SK-N-SH (cell line): ENCODE measurements at regions not wholly inside any gene's neighbourhood (a gene's known extent, or its start where the extent isn't known, plus 50 kb on each side); places are given as distances from the start of the nearest gene placed in this dataset.

Source experiments
- CTCF ChIA-PET: fragments of 300-600, 350-600 bp; formaldehyde crosslinking; extraction: SDS; loops from one replicate; lab custom pipeline; 2021; lab: Yijun Ruan, JAX
- POLR2A ChIA-PET: fragments of 350-600 bp; sonication (Branson Sonifier 250); formaldehyde crosslinking; extraction: SDS; loops from one replicate; lab custom pipeline; 2020; ENCODE audit warnings: antibody characterized with exemption, inconsistent platforms; lab: Yijun Ruan, JAX
- DNase-seq: peaks from one replicate; pipeline ENCODE4 v3.0.0; 2012
- H2AFZ ChIP-seq: fragments of 200-600 bp; sonication (generic); 2 replicates; pipeline ENCODE4 v1.8.1; 2016; ENCODE audit warnings: antibody characterized with exemption, mild to moderate bottlenecking, low read depth
- H3F3A ChIP-seq: fragments of 200-600 bp; sonication (generic); replicated peaks from 2 replicates; pipeline ENCODE3; 2016; ENCODE audit warnings: antibody characterized with exemption, mild to moderate bottlenecking; ENCODE audit not compliant: insufficient read depth
- H3K27ac ChIP-seq, 2 experiments: fragments of 200-500 bp in 1 of 2; fragments of 200-600 bp in 1 of 2; sonication (Bioruptor generic) in 1 of 2; sonication (generic), shearing (Covaris generic) in 1 of 2; 2 replicates each; pipeline versions ENCODE4 v1.5.1 to v1.6.1; 2014 to 2016; ENCODE audit warnings: low read depth in 2 of 2, inconsistent platforms in 1 of 2, low read length in 1 of 2, mild to moderate bottlenecking in 1 of 2, mixed read lengths in 1 of 2
- H3K27me3 ChIP-seq: fragments of 200-600 bp; sonication (generic), shearing (Covaris generic); 2 replicates; pipeline ENCODE4 v1.6.1; 2016; ENCODE audit warnings: mixed run types; ENCODE audit not compliant: insufficient read depth
- H3K36me3 ChIP-seq, 2 experiments: fragments of 200-500 bp in 1 of 2; fragments of 200-600 bp in 1 of 2; sonication (Bioruptor generic) in 1 of 2; sonication (generic) in 1 of 2; replicated peaks in 1 of 2; 2 replicates each; pipeline versions ENCODE3 to v1.5.1; 2014 to 2016; ENCODE audit warnings: low read length in 1 of 2, mild to moderate bottlenecking in 1 of 2; ENCODE audit not compliant: insufficient read depth in 2 of 2, control insufficient read depth in 1 of 2
- H3K4me1 ChIP-seq, 2 experiments: fragments of 200-500 bp in 1 of 2; fragments of 200-600 bp in 1 of 2; sonication (Bioruptor generic) in 1 of 2; sonication (generic), shearing (Covaris generic) in 1 of 2; 2 replicates each; pipeline versions ENCODE4 v1.5.1 to v1.6.1; 2014 to 2016; ENCODE audit warnings: low read depth in 1 of 2, low read length in 1 of 2, mixed run types in 1 of 2; ENCODE audit not compliant: insufficient read depth in 2 of 2, control insufficient read depth in 1 of 2
- H3K4me2 ChIP-seq: fragments of 200-600 bp; sonication (generic), shearing (Covaris generic); 2 replicates; pipeline ENCODE4 v1.6.1; 2017; ENCODE audit warnings: mixed run types
- H3K4me3 ChIP-seq, 2 experiments: fragments of 200-500 bp in 1 of 2; fragments of 200-600 bp in 1 of 2; sonication (Bioruptor generic) in 1 of 2; sonication (generic), shearing (Covaris generic) in 1 of 2; 2 replicates each; pipeline versions ENCODE4 v1.5.1 to v1.8.1; 2014 to 2016; ENCODE audit warnings: low read depth in 2 of 2, inconsistent platforms in 1 of 2, low read length in 1 of 2, mild to moderate bottlenecking in 1 of 2, mixed read lengths in 1 of 2, moderate library complexity in 1 of 2
- H3K79me2 ChIP-seq: fragments of 200-600 bp; sonication (generic); 2 replicates; pipeline ENCODE4 v1.8.1; 2017; ENCODE audit warnings: mild to moderate bottlenecking; ENCODE audit not compliant: insufficient read depth
- H3K9ac ChIP-seq: fragments of 200-600 bp; sonication (generic); 2 replicates; pipeline ENCODE4 v1.6.1; 2017; ENCODE audit warnings: mixed run types
- H3K9me2 ChIP-seq: fragments of 200-600 bp; sonication (generic); 2 replicates; pipeline ENCODE4 v1.6.1; 2017; ENCODE audit warnings: mixed run types
- H3K9me3 ChIP-seq: fragments of 200-600 bp; sonication (generic); 2 replicates; pipeline ENCODE4 v1.6.1; 2017; ENCODE audit warnings: mixed run types, mild to moderate bottlenecking, moderate library complexity
- H4K20me1 ChIP-seq: fragments of 200-600 bp; sonication (generic); 2 replicates; pipeline ENCODE4 v1.6.1; 2017; ENCODE audit warnings: mild to moderate bottlenecking, mixed run types; ENCODE audit not compliant: insufficient read depth
- ELF1 ChIP-seq: IDR thresholded peaks from 2 replicates; pipeline ENCODE4 v1.4.0; 2012
- FOXJ3 ChIP-seq: sonication (generic); formaldehyde crosslinking; IDR thresholded peaks from 2 replicates; pipeline ENCODE4 v1.5.1; 2020; ENCODE audit warnings: mild to moderate bottlenecking, missing genetic modification reagents
- GATA2 ChIP-seq: sonication (generic); formaldehyde crosslinking; IDR thresholded peaks from 2 replicates; pipeline ENCODE4 v1.5.0; 2020; ENCODE audit warnings: mild to moderate bottlenecking, missing genetic modification reagents
- MEF2A ChIP-seq: IDR thresholded peaks from 2 replicates; pipeline ENCODE4 v1.4.0; 2012; ENCODE audit warnings: low read depth, borderline replicate concordance
- NRF1 ChIP-seq: IDR thresholded peaks from 2 replicates; pipeline ENCODE4 v1.6.1; 2012; ENCODE audit warnings: low read depth, mild to moderate bottlenecking, low read length
- RAD21 ChIP-seq: IDR thresholded peaks from 2 replicates; pipeline ENCODE4 v1.6.1; 2012; ENCODE audit warnings: mild to moderate bottlenecking, low read length
- RCOR1 ChIP-seq: fragments of 150-350 bp; IDR thresholded peaks from 2 replicates; pipeline ENCODE4 v1.6.1; 2017; ENCODE audit warnings: antibody characterized with exemption, low read length
- RXRA ChIP-seq: IDR thresholded peaks from 2 replicates; pipeline ENCODE4 v1.4.0; 2012; ENCODE audit warnings: low read depth, mild to moderate bottlenecking, borderline replicate concordance
- SIN3A ChIP-seq: IDR thresholded peaks from 2 replicates; pipeline ENCODE4 v1.6.1; 2012; ENCODE audit warnings: low read depth, mild to moderate bottlenecking, low read length, moderate library complexity, borderline replicate concordance
- SMC3 ChIP-seq: IDR thresholded peaks from 2 replicates; pipeline ENCODE4 v1.6.1; 2012; ENCODE audit warnings: low read depth, low read length, improper control_type of control experiment
- TCF12 ChIP-seq: IDR thresholded peaks from 2 replicates; pipeline ENCODE4 v1.4.0; 2012
- TEAD4 ChIP-seq: IDR thresholded peaks from 2 replicates; pipeline ENCODE4 v1.4.0; 2012; ENCODE audit warnings: mild to moderate bottlenecking, borderline replicate concordance; ENCODE audit not compliant: insufficient read depth
- WGBS: methylation state at CpG from one replicate; pipeline ENCODE4 v1.1.6; 2017; ENCODE audit warnings: low lambda C conversion rate; 5-methylcytosine and 5-hydroxymethylcytosine counted together
- TF ChIP-seq, protein P1 (sequence below): IDR thresholded peaks from 2 replicates; pipeline ENCODE4 v1.4.0; 2012; ENCODE audit warnings: low read depth, borderline replicate concordance
- TF ChIP-seq, protein P2 (sequence below): fragments of 150-350 bp; IDR thresholded peaks from 2 replicates; pipeline ENCODE4 v1.6.1; 2016; ENCODE audit warnings: mild to moderate bottlenecking, low read depth, low read length

DNA sequence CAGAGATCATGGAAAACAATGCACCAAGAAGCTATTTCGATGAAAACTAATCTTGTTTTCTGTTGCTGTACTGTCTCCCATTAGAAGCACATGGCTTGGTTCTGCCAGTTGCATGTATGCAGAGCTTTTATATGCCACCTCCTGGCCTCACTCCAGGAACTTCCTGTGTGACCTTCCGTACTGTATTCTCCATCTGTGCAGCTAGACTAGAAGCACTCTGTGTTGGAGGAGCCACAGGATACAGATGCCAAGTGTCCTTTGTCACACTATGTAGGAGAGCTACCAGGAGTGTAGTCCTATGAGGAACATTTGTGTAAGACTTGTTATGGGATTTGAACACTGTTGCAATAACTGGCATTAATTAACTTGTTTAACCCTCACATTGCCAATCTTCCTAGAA lies 503.5 kb upstream of the TPK1 start:
- Histone ChIP-seq H3K9me2 (no peaks in the 10 kb centered on the region), H3K36me3 (no peaks in the 10 kb centered on the region), H3K27ac (no peak overlapping the region), H3K4me2 (no peak overlapping the region), H3K9me3 (0 out of 2 replicates have a peak, but pooled peaks cover 7% of the 10 kb centered on the region), H3F3A (no peaks in the 10 kb centered on the region), H3K27me3 (no peaks in the 10 kb centered on the region), H3K9ac (no peak overlapping the region), H2AFZ (no peak overlapping the region), H3K4me1 (no peaks in the 10 kb centered on the region), H3K4me3 (no peak overlapping the region), H4K20me1 (no peaks in the 10 kb centered on the region), H3K79me2 (no peaks in the 10 kb centered on the region)
- CTCF ChIA-PET, result no interaction called here
- TF ChIP-seq ELF1 (no peak), RAD21 (no peak), RXRA (no peak), SIN3A (no peak), NRF1 (no peak), TEAD4 (no peak), RCOR1 (no peak), TCF12 (no peak), GATA2 (CRISPR knock-in tag) (no peak)
- TF ChIP-seq, protein P1, sequence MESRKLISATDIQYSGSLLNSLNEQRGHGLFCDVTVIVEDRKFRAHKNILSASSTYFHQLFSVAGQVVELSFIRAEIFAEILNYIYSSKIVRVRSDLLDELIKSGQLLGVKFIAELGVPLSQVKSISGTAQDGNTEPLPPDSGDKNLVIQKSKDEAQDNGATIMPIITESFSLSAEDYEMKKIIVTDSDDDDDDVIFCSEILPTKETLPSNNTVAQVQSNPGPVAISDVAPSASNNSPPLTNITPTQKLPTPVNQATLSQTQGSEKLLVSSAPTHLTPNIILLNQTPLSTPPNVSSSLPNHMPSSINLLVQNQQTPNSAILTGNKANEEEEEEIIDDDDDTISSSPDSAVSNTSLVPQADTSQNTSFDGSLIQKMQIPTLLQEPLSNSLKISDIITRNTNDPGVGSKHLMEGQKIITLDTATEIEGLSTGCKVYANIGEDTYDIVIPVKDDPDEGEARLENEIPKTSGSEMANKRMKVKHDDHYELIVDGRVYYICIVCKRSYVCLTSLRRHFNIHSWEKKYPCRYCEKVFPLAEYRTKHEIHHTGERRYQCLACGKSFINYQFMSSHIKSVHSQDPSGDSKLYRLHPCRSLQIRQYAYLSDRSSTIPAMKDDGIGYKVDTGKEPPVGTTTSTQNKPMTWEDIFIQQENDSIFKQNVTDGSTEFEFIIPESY, result no peak
- 0% methylated on average over 2 of the region's 2 CpGs for WGBS
- DNase-seq, result no peak
- POLR2A ChIA-PET, result no interaction called here

DNA sequence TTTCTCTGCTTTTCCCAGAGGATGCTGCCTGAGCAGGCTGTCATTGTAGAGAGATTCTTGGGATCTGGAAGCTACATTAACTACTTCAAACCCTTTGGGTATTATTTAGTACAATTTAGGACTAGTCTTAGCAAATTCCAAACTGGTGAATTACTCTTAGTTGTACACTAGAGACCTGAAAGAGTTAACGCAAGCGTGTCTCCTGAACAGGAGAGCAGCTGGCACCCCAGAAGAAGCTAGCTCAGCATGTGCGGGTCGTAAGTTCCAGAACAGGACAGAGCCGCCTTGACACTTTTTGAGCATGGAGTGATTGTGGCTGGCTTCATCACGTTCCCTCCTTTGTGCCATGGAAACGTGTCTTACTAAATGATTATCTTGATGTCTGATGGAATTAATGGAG lies 495.7 kb upstream of the TPK1 start:
- no peak overlapping the region for H2AFZ ChIP-seq
- H3K9me2 ChIP-seq, result no peaks in the 10 kb centered on the region
- no peak for DNase-seq
- 24% methylated on average over 7 of the region's 7 CpGs for WGBS
- H3K9ac ChIP-seq, result no peak overlapping the region
- POLR2A ChIA-PET, result no interaction called here
- H3K79me2 ChIP-seq, result no peaks in the 10 kb centered on the region
- no peaks in the 10 kb centered on the region for H3F3A ChIP-seq
- no peak overlapping the region for H3K27ac ChIP-seq
- CTCF ChIA-PET, result no interaction called here
- no peak overlapping the region for H3K4me3 ChIP-seq
- H3K36me3 ChIP-seq, result no peaks in the 10 kb centered on the region
- H4K20me1 ChIP-seq, result no peaks in the 10 kb centered on the region
- H3K4me1 ChIP-seq, result no peaks in the 10 kb centered on the region
- no peak for TF ChIP-seq SMC3
- TF ChIP-seq, protein P2, sequence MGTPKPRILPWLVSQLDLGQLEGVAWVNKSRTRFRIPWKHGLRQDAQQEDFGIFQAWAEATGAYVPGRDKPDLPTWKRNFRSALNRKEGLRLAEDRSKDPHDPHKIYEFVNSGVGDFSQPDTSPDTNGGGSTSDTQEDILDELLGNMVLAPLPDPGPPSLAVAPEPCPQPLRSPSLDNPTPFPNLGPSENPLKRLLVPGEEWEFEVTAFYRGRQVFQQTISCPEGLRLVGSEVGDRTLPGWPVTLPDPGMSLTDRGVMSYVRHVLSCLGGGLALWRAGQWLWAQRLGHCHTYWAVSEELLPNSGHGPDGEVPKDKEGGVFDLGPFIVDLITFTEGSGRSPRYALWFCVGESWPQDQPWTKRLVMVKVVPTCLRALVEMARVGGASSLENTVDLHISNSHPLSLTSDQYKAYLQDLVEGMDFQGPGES, result no peak
- no peak for TF ChIP-seq GATA2 (CRISPR knock-in tag)
- no peak for TF ChIP-seq MEF2A
- no peak for TF ChIP-seq FOXJ3 (CRISPR knock-in tag)
- H3K27me3 ChIP-seq, result no peaks in the 10 kb centered on the region
- no peak overlapping the region for H3K4me2 ChIP-seq
- peaks cover 16% of the 10 kb centered on the region; the same call in 1 of the 2 replicates for H3K9me3 ChIP-seq
